ENCODE measurements at regions not wholly inside any gene's neighbourhood (a gene's known extent, or its start where the extent isn't known, plus 50 kb on each side); places are given as distances from the start of the nearest gene placed in this dataset.

DNA sequence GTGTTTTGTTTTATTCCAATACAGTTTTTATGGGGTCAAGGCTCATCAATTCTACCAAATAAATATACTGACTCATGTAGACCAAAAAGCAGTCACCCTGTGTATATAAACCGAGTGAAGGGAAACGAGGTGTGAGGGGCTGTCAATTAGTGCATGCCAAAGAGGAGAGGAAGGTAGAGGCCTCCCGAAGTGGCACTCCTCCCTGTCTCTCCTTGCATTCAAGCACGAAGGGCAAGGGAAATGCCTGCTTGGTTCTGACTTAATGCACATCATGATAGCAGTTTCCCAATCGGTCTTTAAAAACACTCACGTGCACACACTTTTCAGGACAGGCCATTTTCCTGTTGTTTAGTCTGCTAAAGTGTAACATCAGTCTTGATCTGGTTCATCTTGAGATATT, 125.6 kb upstream of the SLCO6A1 start:
- Histone ChIP-seq H3F3A (ENCODE audit: control insufficient read depth, insufficient read depth) (no peaks in the 10 kb centered on the region), H3K79me2 (ENCODE audit: control insufficient read depth, low read length) (no peaks in the 10 kb centered on the region), H3K27ac (ENCODE audit: low read depth, low read length) (no peak overlapping the region), H3K36me3 (ENCODE audit: control insufficient read depth, low read length) (no peaks in the 10 kb centered on the region), H3K4me3 (ENCODE audit: low read length) (no peak overlapping the region), H3K27me3 (ENCODE audit: control insufficient read depth, low read length) (no peaks in the 10 kb centered on the region), H3K4me1 (ENCODE audit: control insufficient read depth, low read length) (no peaks in the 10 kb centered on the region), H4K20me1 (ENCODE audit: control insufficient read depth, insufficient read depth, low read depth, low read length) (no peaks in the 10 kb centered on the region), H3K9me3 (ENCODE audit: control insufficient read depth, insufficient read depth, low read length) (no peaks in the 10 kb centered on the region), H3K4me2 (ENCODE audit: low read length) (no peak overlapping the region), H3K9me2 (replicated peaks; ENCODE audit: control insufficient read depth, low read length) (no peaks in the 10 kb centered on the region)
- no peak for TF ChIP-seq EZH2phosphoT487 (IDR thresholded peaks at IDR 0.05; ENCODE audit: borderline replicate concordance, low read length)
- no peak for TF ChIP-seq CTCF (IDR thresholded peaks at IDR 0.05; ENCODE audit: low read depth, low read length, poor library complexity, severe bottlenecking)

- no peaks in the 10 kb centered on the region for H3F3A ChIP-seq (ENCODE audit: control insufficient read depth, insufficient read depth)
- H4K20me1 ChIP-seq (ENCODE audit: control insufficient read depth, insufficient read depth, low read depth, low read length), result no peaks in the 10 kb centered on the region
- no peaks in the 10 kb centered on the region for H3K4me1 ChIP-seq (ENCODE audit: control insufficient read depth, low read length)
- H3K27ac ChIP-seq (ENCODE audit: low read depth, low read length), result no peak overlapping the region
- no peaks in the 10 kb centered on the region for H3K27me3 ChIP-seq (ENCODE audit: control insufficient read depth, low read length)
- no peaks in the 10 kb centered on the region for H3K9me3 ChIP-seq (ENCODE audit: control insufficient read depth, insufficient read depth, low read length)
- H3K9me2 ChIP-seq (replicated peaks; ENCODE audit: control insufficient read depth, low read length), result no peaks in the 10 kb centered on the region
- no peaks in the 10 kb centered on the region for H3K36me3 ChIP-seq (ENCODE audit: control insufficient read depth, low read length)
- no peaks in the 10 kb centered on the region for H3K79me2 ChIP-seq (ENCODE audit: control insufficient read depth, low read length)
- H3K4me3 ChIP-seq (ENCODE audit: low read length), result no peak overlapping the region
- TF ChIP-seq EZH2phosphoT487 (IDR thresholded peaks at IDR 0.05; ENCODE audit: borderline replicate concordance, low read length) (no peak), CTCF (IDR thresholded peaks at IDR 0.05; ENCODE audit: low read depth, low read length, poor library complexity, severe bottlenecking) (no peak)
- no peak overlapping the region for H3K4me2 ChIP-seq (ENCODE audit: low read length)
Measured at GRCh38 chr5:102625468-102625867, 126.7 kb upstream of the SLCO6A1 start.

DNA sequence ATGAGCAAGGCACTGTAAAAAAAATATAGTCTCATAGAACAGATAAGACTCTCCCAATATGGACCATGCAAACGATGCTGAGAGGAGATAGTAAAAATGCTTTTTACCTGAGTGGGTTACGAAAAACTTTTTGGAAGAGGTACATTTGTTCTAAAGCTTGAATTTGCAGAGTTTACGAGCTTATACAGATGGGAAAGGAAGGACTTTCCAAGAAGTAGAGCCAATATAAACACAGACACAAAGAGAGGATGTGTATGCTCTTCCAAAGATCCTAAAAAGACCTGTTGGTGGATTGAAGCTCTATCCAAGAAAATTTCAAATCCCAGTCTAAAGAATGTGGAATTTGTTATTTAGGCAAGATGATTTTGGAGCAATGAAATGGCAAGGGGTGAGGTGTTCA, 127.1 kb upstream of the SLCO6A1 start:
- Histone ChIP-seq H3K9me2 (replicated peaks; ENCODE audit: control insufficient read depth, low read length) (no peaks in the 10 kb centered on the region), H3K27ac (ENCODE audit: low read depth, low read length) (no peak overlapping the region), H3K4me3 (ENCODE audit: low read length) (no peak overlapping the region), H3K9me3 (ENCODE audit: control insufficient read depth, insufficient read depth, low read length) (no peaks in the 10 kb centered on the region), H3F3A (ENCODE audit: control insufficient read depth, insufficient read depth) (no peaks in the 10 kb centered on the region), H3K79me2 (ENCODE audit: control insufficient read depth, low read length) (no peaks in the 10 kb centered on the region), H3K36me3 (ENCODE audit: control insufficient read depth, low read length) (no peaks in the 10 kb centered on the region), H3K4me2 (ENCODE audit: low read length) (no peak overlapping the region), H4K20me1 (ENCODE audit: control insufficient read depth, insufficient read depth, low read depth, low read length) (no peaks in the 10 kb centered on the region), H3K27me3 (ENCODE audit: control insufficient read depth, low read length) (no peaks in the 10 kb centered on the region), H3K4me1 (ENCODE audit: control insufficient read depth, low read length) (no peaks in the 10 kb centered on the region)
- TF ChIP-seq EZH2phosphoT487 (IDR thresholded peaks at IDR 0.05; ENCODE audit: borderline replicate concordance, low read length) (no peak), CTCF (IDR thresholded peaks at IDR 0.05; ENCODE audit: low read depth, low read length, poor library complexity, severe bottlenecking) (no peak)

- no peak overlapping the region for H3K4me3 ChIP-seq (ENCODE audit: low read length)
- TF ChIP-seq EZH2phosphoT487 (IDR thresholded peaks at IDR 0.05; ENCODE audit: borderline replicate concordance, low read length) (no peak), CTCF (IDR thresholded peaks at IDR 0.05; ENCODE audit: low read depth, low read length, poor library complexity, severe bottlenecking) (no peak)
- no peaks in the 10 kb centered on the region for H4K20me1 ChIP-seq (ENCODE audit: control insufficient read depth, insufficient read depth, low read depth, low read length)
- no peaks in the 10 kb centered on the region for H3F3A ChIP-seq (ENCODE audit: control insufficient read depth, insufficient read depth)
- H3K27me3 ChIP-seq (ENCODE audit: control insufficient read depth, low read length), result no peaks in the 10 kb centered on the region
- H3K4me2 ChIP-seq (ENCODE audit: low read length), result no peak overlapping the region
- no peaks in the 10 kb centered on the region for H3K9me2 ChIP-seq (replicated peaks; ENCODE audit: control insufficient read depth, low read length)
- no peaks in the 10 kb centered on the region for H3K9me3 ChIP-seq (ENCODE audit: control insufficient read depth, insufficient read depth, low read length)
- no peaks in the 10 kb centered on the region for H3K36me3 ChIP-seq (ENCODE audit: control insufficient read depth, low read length)
- H3K4me1 ChIP-seq (ENCODE audit: control insufficient read depth, low read length), result no peaks in the 10 kb centered on the region
- no peaks in the 10 kb centered on the region for H3K79me2 ChIP-seq (ENCODE audit: control insufficient read depth, low read length)
- H3K27ac ChIP-seq (ENCODE audit: low read depth, low read length), result no peak overlapping the region
Measured at GRCh38 chr5:102627315-102627714, 127.8 kb upstream of the PAM start.
